Endodermal cell (in vitro differentiated cells): ENCODE measurements at regions not wholly inside any gene's neighbourhood (a gene's known extent, or its start where the extent isn't known, plus 50 kb on each side); places are given as distances from the start of the nearest gene placed in this dataset.

Experiments
- DNase-seq: peaks from one replicate; pipeline ENCODE4 v3.0.0-alpha.2; 2017
- H3K27ac ChIP-seq: 2 replicates; pipeline ENCODE4 v1.5.1; 2013; ENCODE audit warnings: mild to moderate bottlenecking, low read depth, low read length, moderate library complexity
- H3K27me3 ChIP-seq: 2 replicates; pipeline ENCODE4 v1.6.1; 2013; ENCODE audit warnings: mild to moderate bottlenecking, low read length, moderate library complexity; ENCODE audit not compliant: insufficient read depth, control insufficient read depth, poor library complexity, severe bottlenecking
- H3K36me3 ChIP-seq: 2 replicates; pipeline ENCODE4 v1.7.0; 2013; ENCODE audit warnings: mild to moderate bottlenecking, low read length, moderate library complexity; ENCODE audit not compliant: control insufficient read depth, insufficient read depth
- H3K4me1 ChIP-seq: one replicate; pipeline ENCODE4 v1.7.0; 2013; ENCODE audit warnings: low read length; ENCODE audit not compliant: control insufficient read depth, insufficient read depth
- H3K4me3 ChIP-seq: 2 replicates; pipeline ENCODE4 v1.5.1; 2013; ENCODE audit warnings: mild to moderate bottlenecking, low read length, moderate library complexity
- H3K9ac ChIP-seq: 2 replicates; pipeline ENCODE4 v1.6.1; 2013; ENCODE audit warnings: mild to moderate bottlenecking, low read length, moderate library complexity; ENCODE audit not compliant: poor library complexity, severe bottlenecking; ENCODE audit errors: extremely low read depth
- H3K9me3 ChIP-seq: 2 replicates; pipeline ENCODE4 v1.6.1; 2013; ENCODE audit warnings: mild to moderate bottlenecking, low read length, moderate library complexity; ENCODE audit not compliant: control insufficient read depth
- H3K27ac Mint-ChIP-seq: 2 replicates; pipeline ENCODE4 v1.8.0; 2020; ENCODE audit warnings: mixed read lengths
- H3K27me3 Mint-ChIP-seq: 2 replicates; pipeline ENCODE4 v1.8.0; 2021; ENCODE audit warnings: mild to moderate bottlenecking, mixed read lengths; ENCODE audit not compliant: insufficient read depth
- H3K36me3 Mint-ChIP-seq: 2 replicates; pipeline ENCODE4 v1.8.0; 2020; ENCODE audit warnings: low read depth, mixed read lengths
- H3K4me1 Mint-ChIP-seq: 2 replicates; pipeline ENCODE4 v1.8.0; 2020; ENCODE audit warnings: mixed read lengths
- H3K4me3 Mint-ChIP-seq: 2 replicates; pipeline ENCODE4 v1.8.0; 2020; ENCODE audit warnings: mild to moderate bottlenecking, moderate library complexity, mixed read lengths
- H3K9me3 Mint-ChIP-seq: 2 replicates; pipeline ENCODE4 v1.8.0; 2020; ENCODE audit warnings: mild to moderate bottlenecking, mixed read lengths
- CTCF ChIP-seq: fragments of 200-600 bp; sonication (generic); conservative IDR thresholded peaks from 2 replicates; pipeline ENCODE4 v1.5.0; 2021; ENCODE audit warnings: antibody characterized with exemption, mild to moderate bottlenecking
- WGBS, 2 experiments: methylation state at CpG; one replicate each; pipeline versions ENCODE4 v1.1.5 to v1.1.7; 2013; ENCODE audit warnings: missing lambda C conversion rate in 2 of 2, mixed read lengths in 1 of 2; ENCODE audit not compliant: insufficient coverage in 1 of 2, insufficient read length in 1 of 2; 5-methylcytosine and 5-hydroxymethylcytosine counted together

- no peak overlapping the region for H3K27ac Mint-ChIP-seq
- no peaks in the 10 kb centered on the region for H3K36me3 ChIP-seq
- H3K27me3 ChIP-seq = no peaks in the 10 kb centered on the region
- H3K36me3 Mint-ChIP-seq = no peaks in the 10 kb centered on the region
- peaks cover 48% of the 10 kb centered on the region for H3K4me1 Mint-ChIP-seq
- no peak overlapping the region for H3K4me3 Mint-ChIP-seq
- H3K9ac ChIP-seq = no peak overlapping the region
- no peak overlapping the region for H3K27ac ChIP-seq
- no peak overlapping the region for H3K4me3 ChIP-seq
- no peaks in the 10 kb centered on the region for H3K27me3 Mint-ChIP-seq
- WGBS, 2 experiments = 93 to 100% methylated on average over 1 to 2 of the region's 4 CpGs
- H3K9me3 Mint-ChIP-seq = no peaks in the 10 kb centered on the region
- H3K4me1 ChIP-seq = peaks cover 2% of the 10 kb centered on the region
- no peak for DNase-seq
- TF ChIP-seq CTCF = no peak
- no peaks in the 10 kb centered on the region for H3K9me3 ChIP-seq
Measured at GRCh38 chr12:24752763-24753462, 196.0 kb downstream of the BCAT1 start.

- no peaks in the 10 kb centered on the region for H3K36me3 Mint-ChIP-seq
- WGBS, 2 experiments = 96 to 97% methylated on average over 3 of the region's 3 CpGs
- H3K4me1 Mint-ChIP-seq = peaks cover 41% of the 10 kb centered on the region
- H3K27me3 Mint-ChIP-seq = no peaks in the 10 kb centered on the region
- Histone ChIP-seq H3K27me3 (no peaks in the 10 kb centered on the region), H3K27ac (no peak overlapping the region), H3K9ac (no peak overlapping the region), H3K36me3 (no peaks in the 10 kb centered on the region), H3K9me3 (no peaks in the 10 kb centered on the region), H3K4me1 (no peaks in the 10 kb centered on the region), H3K4me3 (no peak overlapping the region)
- no peaks in the 10 kb centered on the region for H3K9me3 Mint-ChIP-seq
- no peak for DNase-seq
- no peak for TF ChIP-seq CTCF
- no peak overlapping the region for H3K4me3 Mint-ChIP-seq
- H3K27ac Mint-ChIP-seq = no peak overlapping the region
Measured at GRCh38 chr12:24751181-24751580, 197.7 kb downstream of the BCAT1 start.

GRCh38 chr12:24750263-24750662 lies 198.6 kb downstream of the BCAT1 start:
- Mint-ChIP-seq H3K4me1 (peaks cover 38% of the 10 kb centered on the region), H3K9me3 (no peaks in the 10 kb centered on the region), H3K27ac (no peak overlapping the region), H3K27me3 (no peaks in the 10 kb centered on the region), H3K36me3 (no peaks in the 10 kb centered on the region), H3K4me3 (no peak overlapping the region)
- 50 to 86% methylated on average over 2 to 3 of the region's 3 CpGs for whole genome bisulfite sequencing, 2 experiments
- H3K4me1 ChIP-seq = no peaks in the 10 kb centered on the region
- no peaks in the 10 kb centered on the region for H3K9me3 ChIP-seq
- H3K9ac ChIP-seq = no peak overlapping the region
- no peaks in the 10 kb centered on the region for H3K36me3 ChIP-seq
- TF ChIP-seq CTCF = no peak
- no peak overlapping the region for H3K4me3 ChIP-seq
- no peaks in the 10 kb centered on the region for H3K27me3 ChIP-seq
- DNase-seq = no peak
- H3K27ac ChIP-seq = no peak overlapping the region
